K562 (cell line): ENCODE measurements at regions not wholly inside any gene's neighbourhood (a gene's known extent, or its start where the extent isn't known, plus 50 kb on each side); places are given as distances from the start of the nearest gene placed in this dataset.

Experiments
- ATAC-seq: fragments of 200-7000 bp; cut with Tn5 transposase; 3 replicates; pipeline ENCODE4 v1.9.1; 2020; ENCODE audit warnings: moderate library complexity
- BruUV-seq: library from RNA; stranded (reverse); fragments of 400-500 nt; replicated peaks from 2 replicates; lab custom pipeline; 2021; lab: Mats Ljungman, UMichigan
- CTCF ChIA-PET: fragments of 300-600 bp; formaldehyde crosslinking; extraction: SDS; loops from one replicate; lab custom pipeline; 2021; ENCODE audit warnings: low intra/inter-chr PET ratio; lab: Yijun Ruan, JAX
- POLR2A ChIA-PET: fragments of 300-600, 350-650 bp; sonication (Branson Sonifier 250); formaldehyde crosslinking; extraction: SDS; loops from one replicate; lab custom pipeline; 2021; ENCODE audit warnings: antibody characterized with exemption, inconsistent platforms; lab: Yijun Ruan, JAX
- DNase-seq, 4 experiments: peaks; one replicate each; pipeline versions ENCODE4 v3.0.0 to v3.0.0-alpha.2; 2011 to 2018; ENCODE audit warnings: low spot score in 3 of 4, mixed read lengths in 3 of 4; ENCODE audit errors: extremely low read depth in 1 of 4
- FAIRE-seq: peaks from 2 replicates; lab custom pipeline; 2011; peaks lifted over from hg19 to GRCh38; lab: Jason Lieb, UNC
- H2AFZ ChIP-seq: 2 replicates; pipeline ENCODE4 v1.6.0; 2011; ENCODE audit warnings: low read depth, low read length, control low read depth, inconsistent platforms
- H3K27ac ChIP-seq: fragments of 200-600 bp; 3 replicates; pipeline ENCODE4 v1.8.0; 2011; ENCODE audit warnings: low read depth, mild to moderate bottlenecking, control low read depth, inconsistent platforms, low read length, moderate library complexity, mixed read lengths; ENCODE audit errors: extremely low read depth
- H3K27me3 ChIP-seq, 2 experiments: fragments of 300-600 bp in 1 of 2; 2 replicates in 1 of 2; 3 replicates in 1 of 2; pipeline versions ENCODE4 v1.6.0 to v1.8.0; 2011; ENCODE audit warnings: inconsistent platforms in 2 of 2, low read length in 2 of 2, mild to moderate bottlenecking in 1 of 2, mixed read lengths in 1 of 2, moderate library complexity in 1 of 2; ENCODE audit not compliant: control insufficient read depth in 2 of 2, insufficient read depth in 2 of 2
- H3K36me3 ChIP-seq: fragments of 300-600 bp; 3 replicates; pipeline ENCODE4 v1.8.0; 2011; ENCODE audit warnings: mild to moderate bottlenecking, low read length, inconsistent platforms; ENCODE audit not compliant: control insufficient read depth, insufficient read depth
- H3K4me1 ChIP-seq, 2 experiments: fragments of 200-600 bp in 1 of 2; replicated peaks in 1 of 2; 2 replicates in 1 of 2; 3 replicates in 1 of 2; pipeline versions ENCODE4 v1.5.1 to v1.8.0; 2011; ENCODE audit warnings: inconsistent platforms in 2 of 2, low read length in 2 of 2, mild to moderate bottlenecking in 1 of 2, mixed read lengths in 1 of 2, moderate library complexity in 1 of 2; ENCODE audit not compliant: control insufficient read depth in 2 of 2, insufficient read depth in 2 of 2
- H3K4me2 ChIP-seq: 2 replicates; pipeline ENCODE4 v1.6.1; 2011; ENCODE audit warnings: low read length, control low read depth, inconsistent platforms, mixed read lengths; ENCODE audit not compliant: insufficient read depth
- H3K4me3 ChIP-seq: fragments of 200-600 bp; sonication (generic), shearing (Covaris generic); 2 replicates; pipeline ENCODE4 v1.5.1; 2016; ENCODE audit warnings: control low read depth, inconsistent platforms
- H3K79me2 ChIP-seq: fragments of 200-600 bp; 3 replicates; pipeline ENCODE4 v1.8.0; 2011; ENCODE audit warnings: low read length, inconsistent platforms; ENCODE audit not compliant: control insufficient read depth, insufficient read depth
- H3K9ac ChIP-seq, 2 experiments: 2 replicates each; pipeline versions ENCODE4 v1.6.0 to v1.6.1; 2011; ENCODE audit warnings: low read depth in 2 of 2, low read length in 2 of 2, control low read depth in 1 of 2, inconsistent platforms in 1 of 2, mild to moderate bottlenecking in 1 of 2, mixed read lengths in 1 of 2; ENCODE audit not compliant: insufficient read depth in 1 of 2
- H3K9me1 ChIP-seq: one replicate; pipeline ENCODE4 v1.6.0; 2011; ENCODE audit warnings: inconsistent platforms, mild to moderate bottlenecking, low read length, moderate library complexity; ENCODE audit not compliant: control insufficient read depth, insufficient read depth
- H3K9me3 ChIP-seq: replicated peaks from 2 replicates; pipeline ENCODE4 v1.5.1; 2011; ENCODE audit warnings: low read depth, low read length, inconsistent platforms; ENCODE audit not compliant: control insufficient read depth, insufficient read depth
- H4K20me1 ChIP-seq: replicated peaks from 2 replicates; pipeline ENCODE4 v1.6.1; 2011; ENCODE audit warnings: low read length, inconsistent platforms, mixed read lengths; ENCODE audit not compliant: control insufficient read depth, insufficient read depth
- BMI1 ChIP-seq: fragments of 150-350 bp; IDR thresholded peaks from 2 replicates; pipeline ENCODE4 v1.6.1; 2014; ENCODE audit warnings: low read length
- BRF1 ChIP-seq: IDR thresholded peaks from 3 replicates; pipeline ENCODE4 v1.6.1; 2011; ENCODE audit warnings: borderline replicate concordance, mild to moderate bottlenecking; ENCODE audit not compliant: insufficient read length; ENCODE audit errors: extremely low read depth
- CBX1 ChIP-seq: sonication (generic); IDR thresholded peaks from 2 replicates; pipeline ENCODE4 v1.6.1; 2016; ENCODE audit warnings: antibody characterized with exemption, low read depth, mild to moderate bottlenecking
- HSF4 ChIP-seq: fragments of 250-450 bp; sonication (Bioruptor Pico); IDR thresholded peaks from 2 replicates; pipeline ENCODE4 v2.1.2; 2022; ENCODE audit warnings: mild to moderate bottlenecking, moderate library complexity, borderline replicate concordance
- PCBP2 ChIP-seq: fragments of 200-400 bp; formaldehyde crosslinking; IDR thresholded peaks from 2 replicates; pipeline ENCODE4 v1.6.1; 2018; ENCODE audit warnings: low read length, low read depth, mild to moderate bottlenecking, moderate library complexity; ENCODE audit not compliant: poor library complexity, severe bottlenecking
- ZFX ChIP-seq: sonication (generic); formaldehyde crosslinking; IDR thresholded peaks from 2 replicates; pipeline ENCODE4 v1.8.0; 2022; ENCODE audit warnings: mild to moderate bottlenecking, missing genetic modification reagents, moderate library complexity
- ZNF76 ChIP-seq: fragments of 250-450 bp; sonication (Bioruptor Pico); IDR thresholded peaks from 2 replicates; pipeline ENCODE4 v1.4.0; 2020; ENCODE audit warnings: mild to moderate bottlenecking, moderate library complexity, borderline replicate concordance
- WGBS: fragments of 100-300 bp; shearing (Covaris generic); methylation state at CpG from one replicate; pipeline ENCODE4 v1.1.6; 2016; ENCODE audit warnings: low coverage, mixed read lengths; ENCODE audit not compliant: insufficient coverage; ENCODE audit errors: missing lambda C conversion rate; 5-methylcytosine and 5-hydroxymethylcytosine counted together
- in situ Hi-C: fragments of 300-500 bp; cut with MboI; formaldehyde crosslinking; loops from 4 replicates; pipeline ENCODE4 v1.15.0; 2018; ENCODE audit warnings: inconsistent platforms, mixed read lengths
- intact Hi-C: fragments of 100-400 bp; cut with micrococcal nuclease; formaldehyde crosslinking; loops from 2 replicates; pipeline ENCODE4 v1.14.2; 2022
- TF ChIP-seq, protein P1 (sequence below): fragments of 450-650 bp; IDR thresholded peaks from 2 replicates; pipeline ENCODE4 v1.7.1; 2018; ENCODE audit warnings: mild to moderate bottlenecking, low read depth; ENCODE audit not compliant: partially characterized antibody

DNA sequence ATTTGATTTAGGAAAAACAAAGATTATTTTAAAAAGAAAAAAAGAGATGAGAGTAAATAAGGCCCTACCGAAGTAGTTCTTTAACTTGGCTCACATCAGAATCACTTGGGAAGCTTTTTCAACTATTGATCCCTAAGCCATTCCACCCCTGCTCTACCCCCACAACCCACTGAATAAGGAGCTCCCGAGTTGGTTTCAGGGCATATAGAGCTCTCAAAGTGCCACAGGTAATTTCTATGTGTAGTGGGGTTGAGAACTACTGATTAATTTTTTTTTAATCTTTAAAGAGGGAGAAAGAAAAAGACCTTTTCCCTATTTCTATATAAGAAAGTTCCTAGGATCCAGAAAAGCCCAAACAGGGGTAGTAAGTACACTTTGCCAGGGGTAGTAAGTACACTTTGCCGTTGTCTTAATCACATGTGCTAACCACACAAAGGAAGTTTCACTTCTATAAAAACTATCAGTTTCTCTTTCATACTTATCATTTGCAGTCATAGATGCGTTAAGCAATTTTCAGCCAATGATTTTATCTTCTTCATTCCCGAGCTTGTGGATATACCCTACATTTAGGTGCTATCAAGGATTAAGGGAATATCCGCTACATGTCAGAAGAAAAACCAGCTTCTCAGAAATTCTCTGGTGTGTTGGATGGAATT is 108.4 kb upstream of the ZC3H12C start (continued):
- TF ChIP-seq PCBP2, result no peak

DNA sequence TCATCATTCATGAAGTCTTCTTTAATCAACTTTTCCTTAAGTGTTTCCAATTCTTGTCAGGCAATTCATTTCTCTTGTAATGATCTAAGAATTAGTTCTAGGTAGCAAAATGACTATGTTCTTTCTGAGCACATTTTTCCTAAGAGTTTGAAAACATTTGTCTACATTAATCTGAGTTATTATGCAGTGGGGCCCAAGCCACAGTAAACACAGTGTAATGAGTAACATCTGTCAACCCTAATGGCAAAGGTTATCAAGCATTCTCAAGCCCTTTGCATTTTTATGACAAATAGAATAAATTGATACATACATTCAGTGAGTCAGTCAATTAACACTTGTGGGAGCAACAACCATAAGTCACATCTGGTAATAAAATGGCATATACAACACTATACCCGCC is 106.7 kb upstream of the ZC3H12C start:
- H3K79me2 ChIP-seq, result no peaks in the 10 kb centered on the region
- no peak overlapping the region for H3K4me3 ChIP-seq
- ChIA-PET CTCF (no interaction called here), POLR2A (no interaction called here)
- in situ Hi-C loops (no loop called here), intact Hi-C loops (no loop called here)
- H3K4me2 ChIP-seq, result no peak overlapping the region
- no peak for TF ChIP-seq ZFX (CRISPR knock-in tag)
- TF ChIP-seq, protein P1, sequence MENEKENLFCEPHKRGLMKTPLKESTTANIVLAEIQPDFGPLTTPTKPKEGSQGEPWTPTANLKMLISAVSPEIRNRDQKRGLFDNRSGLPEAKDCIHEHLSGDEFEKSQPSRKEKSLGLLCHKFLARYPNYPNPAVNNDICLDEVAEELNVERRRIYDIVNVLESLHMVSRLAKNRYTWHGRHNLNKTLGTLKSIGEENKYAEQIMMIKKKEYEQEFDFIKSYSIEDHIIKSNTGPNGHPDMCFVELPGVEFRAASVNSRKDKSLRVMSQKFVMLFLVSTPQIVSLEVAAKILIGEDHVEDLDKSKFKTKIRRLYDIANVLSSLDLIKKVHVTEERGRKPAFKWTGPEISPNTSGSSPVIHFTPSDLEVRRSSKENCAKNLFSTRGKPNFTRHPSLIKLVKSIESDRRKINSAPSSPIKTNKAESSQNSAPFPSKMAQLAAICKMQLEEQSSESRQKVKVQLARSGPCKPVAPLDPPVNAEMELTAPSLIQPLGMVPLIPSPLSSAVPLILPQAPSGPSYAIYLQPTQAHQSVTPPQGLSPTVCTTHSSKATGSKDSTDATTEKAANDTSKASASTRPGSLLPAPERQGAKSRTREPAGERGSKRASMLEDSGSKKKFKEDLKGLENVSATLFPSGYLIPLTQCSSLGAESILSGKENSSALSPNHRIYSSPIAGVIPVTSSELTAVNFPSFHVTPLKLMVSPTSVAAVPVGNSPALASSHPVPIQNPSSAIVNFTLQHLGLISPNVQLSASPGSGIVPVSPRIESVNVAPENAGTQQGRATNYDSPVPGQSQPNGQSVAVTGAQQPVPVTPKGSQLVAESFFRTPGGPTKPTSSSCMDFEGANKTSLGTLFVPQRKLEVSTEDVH, result no peak
- no peak for TF ChIP-seq ZNF76 (CRISPR knock-in tag)
- TF ChIP-seq HSF4 (CRISPR knock-in tag), result no peak
- TF ChIP-seq BMI1, result no peak
- TF ChIP-seq BRF1, result no peak
- TF ChIP-seq CBX1, result no peak
- WGBS, result 33% methylated on average over 1 of the region's 1 CpG
- ATAC-seq (no peak), DNase-seq (no peak), FAIRE-seq (no peak)
- no peaks in the 10 kb centered on the region for H4K20me1 ChIP-seq
- no TSS peak for BruUV-seq
- no peaks in the 10 kb centered on the region for H3K27me3 ChIP-seq
- H3K9me3 ChIP-seq, result no peaks in the 10 kb centered on the region
- H3K9me1 ChIP-seq, result no peaks in the 10 kb centered on the region
- H3K4me1 ChIP-seq, result no peaks in the 10 kb centered on the region; a peak in 1 of 5 replicates
- no peak overlapping the region for H3K9ac ChIP-seq
- H3K27ac ChIP-seq, result no peak overlapping the region
- no peaks in the 10 kb centered on the region for H3K36me3 ChIP-seq
- H2AFZ ChIP-seq, result no peak overlapping the region
